IMR-90 (cell line): ENCODE measurements at regions not wholly inside any gene's neighbourhood (a gene's known extent, or its start where the extent isn't known, plus 50 kb on each side); places are given as distances from the start of the nearest gene placed in this dataset.

Experiments
- ATAC-seq: fragments of 200-7000 bp; cut with Tn5 transposase; 2 replicates; pipeline ENCODE4 v1.9.1; 2020; ENCODE audit warnings: low read depth, mild to moderate bottlenecking, moderate library complexity
- BruUV-seq: library from RNA; stranded (reverse); fragments of 400-500 nt; replicated peaks from 2 replicates; lab custom pipeline; 2021; lab: Mats Ljungman, UMichigan
- CTCF ChIA-PET: fragments of 300-600 bp; formaldehyde crosslinking; extraction: SDS; loops from one replicate; lab custom pipeline; 2021; ENCODE audit warnings: antibody characterized with exemption; lab: Yijun Ruan, JAX
- POLR2A ChIA-PET: fragments of 300-600 bp; sonication (Branson Sonifier 250); formaldehyde crosslinking; loops from one replicate; lab custom pipeline; 2022; ENCODE audit warnings: antibody characterized with exemption; ENCODE audit not compliant: unreplicated experiment; lab: Charles Lee
- DNase-seq: peaks from one replicate; pipeline ENCODE4 v3.0.0; 2013
- H2AFZ ChIP-seq: replicated peaks from 2 replicates; pipeline ENCODE3; 2013; ENCODE audit warnings: low read length, mild to moderate bottlenecking; ENCODE audit not compliant: poor library complexity
- H2AK5ac ChIP-seq: 2 replicates; pipeline ENCODE4 v1.6.1; 2013; ENCODE audit warnings: low read depth, low read length, inconsistent platforms
- H2AK9ac ChIP-seq: replicated peaks from 2 replicates; pipeline ENCODE3; 2013; ENCODE audit warnings: mild to moderate bottlenecking, low read depth, low read length, moderate library complexity; ENCODE audit not compliant: poor library complexity
- H2BK120ac ChIP-seq: 2 replicates; pipeline ENCODE4 v1.6.1; 2013; ENCODE audit warnings: low read depth, low read length, inconsistent platforms
- H2BK15ac ChIP-seq: 3 replicates; pipeline ENCODE4 v1.6.1; 2013; ENCODE audit warnings: low read depth, low read length, inconsistent platforms
- H2BK20ac ChIP-seq: 2 replicates; pipeline ENCODE4 v1.6.1; 2013; ENCODE audit warnings: low read depth, mild to moderate bottlenecking, inconsistent platforms, low read length, moderate library complexity
- H2BK5ac ChIP-seq: 2 replicates; pipeline ENCODE4 v1.6.1; 2013; ENCODE audit warnings: mild to moderate bottlenecking, low read depth, low read length, inconsistent platforms; ENCODE audit not compliant: poor library complexity, severe bottlenecking
- H3K14ac ChIP-seq: replicated peaks from 2 replicates; pipeline ENCODE4 v1.6.1; 2013; ENCODE audit warnings: low read depth, low read length, inconsistent platforms
- H3K18ac ChIP-seq: 2 replicates; pipeline ENCODE4 v1.6.1; 2013; ENCODE audit warnings: low read depth, low read length, control low read depth
- H3K23ac ChIP-seq: 2 replicates; pipeline ENCODE4 v1.6.1; 2013; ENCODE audit warnings: low read depth, low read length, inconsistent platforms
- H3K27ac ChIP-seq: 2 replicates; pipeline ENCODE4 v1.5.1; 2013; ENCODE audit warnings: mild to moderate bottlenecking, control low read depth, low read length; ENCODE audit not compliant: insufficient read depth
- H3K27me3 ChIP-seq: 2 replicates; pipeline ENCODE4 v1.6.1; 2013; ENCODE audit warnings: low read length; ENCODE audit not compliant: control insufficient read depth, insufficient read depth
- H3K36me3 ChIP-seq: 2 replicates; pipeline ENCODE4 v1.6.1; 2013; ENCODE audit warnings: low read length, mixed read lengths; ENCODE audit not compliant: control insufficient read depth, insufficient read depth
- H3K4ac ChIP-seq: 2 replicates; pipeline ENCODE4 v1.6.1; 2013; ENCODE audit warnings: low read depth, low read length, inconsistent platforms
- H3K4me1 ChIP-seq: 2 replicates; pipeline ENCODE4 v1.6.1; 2013; ENCODE audit warnings: low read length, mixed read lengths; ENCODE audit not compliant: control insufficient read depth, insufficient read depth
- H3K4me2 ChIP-seq: 2 replicates; pipeline ENCODE4 v1.6.1; 2013; ENCODE audit warnings: low read depth, mild to moderate bottlenecking, control low read depth, low read length, moderate library complexity
- H3K4me3 ChIP-seq: 2 replicates; pipeline ENCODE4 v1.5.1; 2013; ENCODE audit warnings: low read depth, mild to moderate bottlenecking, control low read depth, low read length, moderate library complexity; ENCODE audit not compliant: insufficient read depth
- H3K56ac ChIP-seq: 2 replicates; pipeline ENCODE4 v1.6.1; 2013; ENCODE audit warnings: low read length, inconsistent platforms; ENCODE audit not compliant: insufficient read depth; ENCODE audit errors: extremely low read depth
- H3K79me1 ChIP-seq, 2 experiments: 2 replicates each; pipeline ENCODE4 v1.6.1; 2013; ENCODE audit warnings: low read length in 2 of 2, inconsistent platforms in 1 of 2, low read depth in 1 of 2
- H3K9ac ChIP-seq: 2 replicates; pipeline ENCODE4 v1.6.1; 2013; ENCODE audit warnings: low read depth, low read length, control low read depth
- H3K9me1 ChIP-seq: 2 replicates; pipeline ENCODE4 v1.6.1; 2013; ENCODE audit warnings: low read length, inconsistent platforms; ENCODE audit not compliant: insufficient read depth
- H3K9me3 ChIP-seq: 2 replicates; pipeline ENCODE4 v1.6.1; 2013; ENCODE audit warnings: low read length; ENCODE audit not compliant: control insufficient read depth, insufficient read depth
- H4K20me1 ChIP-seq: 2 replicates; pipeline ENCODE4 v1.6.1; 2013; ENCODE audit warnings: low read length, inconsistent platforms; ENCODE audit not compliant: insufficient read depth
- H4K5ac ChIP-seq: 2 replicates; pipeline ENCODE4 v1.6.1; 2013; ENCODE audit warnings: mild to moderate bottlenecking, low read depth, low read length, control low read depth
- H4K8ac ChIP-seq, 2 experiments: 2 replicates each; pipeline ENCODE4 v1.6.1; 2013; ENCODE audit warnings: low read depth in 2 of 2, low read length in 2 of 2, control low read depth in 1 of 2, inconsistent platforms in 1 of 2
- H4K91ac ChIP-seq: 2 replicates; pipeline ENCODE4 v1.6.1; 2013; ENCODE audit warnings: low read depth, low read length, inconsistent platforms; ENCODE audit not compliant: insufficient read depth
- CEBPB ChIP-seq: IDR thresholded peaks from 2 replicates; pipeline ENCODE4 v1.6.1; 2012; ENCODE audit warnings: low read depth, low read length, improper control_type of control experiment
- CHD1 ChIP-seq: IDR thresholded peaks from 2 replicates; pipeline ENCODE4 v1.6.1; 2012; ENCODE audit warnings: low read depth, low read length, improper control_type of control experiment
- FOS ChIP-seq: fragments of 150-350 bp; IDR thresholded peaks from 2 replicates; pipeline ENCODE4 v1.6.1; 2016; ENCODE audit warnings: low read depth, low read length
- MAZ ChIP-seq: IDR thresholded peaks from 2 replicates; pipeline ENCODE4 v1.6.1; 2012; ENCODE audit warnings: low read depth, mild to moderate bottlenecking, low read length, improper control_type of control experiment, moderate library complexity, borderline replicate concordance
- MXI1 ChIP-seq: IDR thresholded peaks from 2 replicates; pipeline ENCODE4 v1.6.1; 2012; ENCODE audit warnings: low read depth, mild to moderate bottlenecking, low read length, moderate library complexity, borderline replicate concordance
- NFE2L2 ChIP-seq: fragments of 150-350 bp; IDR thresholded peaks from 2 replicates; pipeline ENCODE4 v1.6.1; 2016; ENCODE audit warnings: low read depth, mild to moderate bottlenecking, low read length
- POLR2A ChIP-seq: IDR thresholded peaks from 2 replicates; pipeline ENCODE4 v1.6.1; 2012; ENCODE audit warnings: mild to moderate bottlenecking, low read depth, low read length
- RAD21 ChIP-seq: IDR thresholded peaks from 2 replicates; pipeline ENCODE4 v1.6.1; 2012; ENCODE audit warnings: low read length, improper control_type of control experiment
- RCOR1 ChIP-seq: IDR thresholded peaks from 2 replicates; pipeline ENCODE4 v1.6.1; 2012; ENCODE audit warnings: mild to moderate bottlenecking, low read length, improper control_type of control experiment; ENCODE audit not compliant: insufficient replicate concordance
- RFX5 ChIP-seq: IDR thresholded peaks from 2 replicates; pipeline ENCODE4 v1.8.0; 2012; ENCODE audit warnings: low read depth, mild to moderate bottlenecking, low read length, moderate library complexity
- SMC3 ChIP-seq: fragments of 150-350 bp; IDR thresholded peaks from 2 replicates; pipeline ENCODE4 v1.6.1; 2016; ENCODE audit warnings: low read depth, mild to moderate bottlenecking, antibody characterized with exemption, low read length, moderate library complexity
- USF2 ChIP-seq: fragments of 150-350 bp; IDR thresholded peaks from 2 replicates; pipeline ENCODE4 v1.6.1; 2017; ENCODE audit warnings: mild to moderate bottlenecking, antibody characterized with exemption, low read length, low read depth
- WGBS, 2 experiments: methylation state at CpG; one replicate each; pipeline versions ENCODE4 v1.1.5 to v1.1.7; 2013; ENCODE audit warnings: missing lambda C conversion rate in 2 of 2; ENCODE audit not compliant: insufficient read length in 1 of 2; ENCODE audit errors: extremely low coverage in 2 of 2; 5-methylcytosine and 5-hydroxymethylcytosine counted together
- dilution Hi-C: fragments of 300-500 bp; cut with HindIII; formaldehyde crosslinking; loops from one replicate; pipeline ENCODE4 v1.14.3; 2018; ENCODE audit warnings: low sequenced_read_pairs; ENCODE audit not compliant: unreplicated experiment
- in situ Hi-C: fragments of 300-500 bp; cut with MboI; formaldehyde crosslinking; loops from 3 replicates; pipeline ENCODE4 v1.14.3; 2019; ENCODE audit warnings: low sequenced_read_pairs, inconsistent platforms, mixed read lengths
- intact Hi-C: fragments of 100-400 bp; cut with micrococcal nuclease; formaldehyde crosslinking; loops from 2 replicates; pipeline ENCODE4 v1.10.0; 2022
- TF ChIP-seq, protein P1 (sequence below): fragments of 150-350 bp; IDR thresholded peaks from 2 replicates; pipeline ENCODE4 v1.6.1; 2016; ENCODE audit warnings: low read depth, mild to moderate bottlenecking, low read length, moderate library complexity, borderline replicate concordance
- TF ChIP-seq, protein P2 (sequence below): conservative IDR thresholded peaks from 2 replicates; pipeline ENCODE4 v1.5.1; 2012; ENCODE audit warnings: mild to moderate bottlenecking, low read depth, low read length, improper control_type of control experiment

DNA sequence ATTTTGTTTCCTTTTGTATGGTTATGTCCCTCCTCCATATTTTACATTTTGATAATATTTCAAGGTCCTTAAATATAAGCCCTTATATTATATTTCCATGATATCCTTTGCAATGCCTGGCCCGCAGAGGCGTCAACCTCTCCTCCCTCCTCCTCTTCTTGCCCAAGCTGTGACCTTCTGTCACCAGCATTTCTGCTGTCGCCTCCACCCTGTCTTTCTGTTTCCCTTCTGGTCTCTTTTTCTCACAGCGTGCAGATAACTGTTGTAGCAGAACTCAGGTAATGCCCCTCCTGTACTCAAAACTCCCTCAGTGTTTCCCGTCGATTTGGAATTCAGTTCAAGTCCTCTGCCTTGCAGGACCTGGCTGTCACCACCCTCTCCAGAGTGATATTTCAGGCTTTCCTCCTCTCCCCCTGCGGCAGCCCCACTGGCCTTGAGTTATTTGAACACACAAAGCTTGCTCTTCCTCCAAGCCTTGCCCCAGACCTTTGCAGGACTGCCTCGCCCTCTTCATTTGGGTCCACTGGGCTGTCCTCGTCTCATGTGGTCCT is 709.3 kb downstream of the DCDC2C start:
- in situ Hi-C loops: no loop called here
- no peak for ATAC-seq
- CTCF ChIA-PET: no interaction called here

More for the DNA sequence above, 709.3 kb downstream of the DCDC2C start:
- no peak overlapping the region for H2AK9ac ChIP-seq
- H2BK20ac ChIP-seq: no peak overlapping the region
- H3K18ac ChIP-seq: no peak overlapping the region
- TF ChIP-seq SMC3 (no peak), MXI1 (no peak), CEBPB (no peak), POLR2A (no peak), RAD21 (no peak), USF2 (no peak), RFX5 (no peak), FOS (no peak), RCOR1 (no peak), MAZ (no peak), CHD1 (no peak), NFE2L2 (no peak)
- TF ChIP-seq, protein P1, sequence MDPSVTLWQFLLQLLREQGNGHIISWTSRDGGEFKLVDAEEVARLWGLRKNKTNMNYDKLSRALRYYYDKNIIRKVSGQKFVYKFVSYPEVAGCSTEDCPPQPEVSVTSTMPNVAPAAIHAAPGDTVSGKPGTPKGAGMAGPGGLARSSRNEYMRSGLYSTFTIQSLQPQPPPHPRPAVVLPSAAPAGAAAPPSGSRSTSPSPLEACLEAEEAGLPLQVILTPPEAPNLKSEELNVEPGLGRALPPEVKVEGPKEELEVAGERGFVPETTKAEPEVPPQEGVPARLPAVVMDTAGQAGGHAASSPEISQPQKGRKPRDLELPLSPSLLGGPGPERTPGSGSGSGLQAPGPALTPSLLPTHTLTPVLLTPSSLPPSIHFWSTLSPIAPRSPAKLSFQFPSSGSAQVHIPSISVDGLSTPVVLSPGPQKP: no peak
- TF ChIP-seq, protein P2, sequence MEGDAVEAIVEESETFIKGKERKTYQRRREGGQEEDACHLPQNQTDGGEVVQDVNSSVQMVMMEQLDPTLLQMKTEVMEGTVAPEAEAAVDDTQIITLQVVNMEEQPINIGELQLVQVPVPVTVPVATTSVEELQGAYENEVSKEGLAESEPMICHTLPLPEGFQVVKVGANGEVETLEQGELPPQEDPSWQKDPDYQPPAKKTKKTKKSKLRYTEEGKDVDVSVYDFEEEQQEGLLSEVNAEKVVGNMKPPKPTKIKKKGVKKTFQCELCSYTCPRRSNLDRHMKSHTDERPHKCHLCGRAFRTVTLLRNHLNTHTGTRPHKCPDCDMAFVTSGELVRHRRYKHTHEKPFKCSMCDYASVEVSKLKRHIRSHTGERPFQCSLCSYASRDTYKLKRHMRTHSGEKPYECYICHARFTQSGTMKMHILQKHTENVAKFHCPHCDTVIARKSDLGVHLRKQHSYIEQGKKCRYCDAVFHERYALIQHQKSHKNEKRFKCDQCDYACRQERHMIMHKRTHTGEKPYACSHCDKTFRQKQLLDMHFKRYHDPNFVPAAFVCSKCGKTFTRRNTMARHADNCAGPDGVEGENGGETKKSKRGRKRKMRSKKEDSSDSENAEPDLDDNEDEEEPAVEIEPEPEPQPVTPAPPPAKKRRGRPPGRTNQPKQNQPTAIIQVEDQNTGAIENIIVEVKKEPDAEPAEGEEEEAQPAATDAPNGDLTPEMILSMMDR: no peak
- H2BK120ac ChIP-seq: no peak overlapping the region
- DNase-seq: no peak
- H3K4ac ChIP-seq: no peak overlapping the region
- H3K79me1 ChIP-seq: no peaks in the 10 kb centered on the region
- no peak overlapping the region for H2AK5ac ChIP-seq
- no peaks in the 10 kb centered on the region for H3K27me3 ChIP-seq
- H3K4me2 ChIP-seq: no peak overlapping the region
- H2AFZ ChIP-seq: no peak overlapping the region
- BruUV-seq: no TSS peak
- no peak overlapping the region for H3K4me3 ChIP-seq
- H4K8ac ChIP-seq: no peak overlapping the region
- H3K9me1 ChIP-seq: no peaks in the 10 kb centered on the region
- H2BK15ac ChIP-seq: no peak overlapping the region
- no peaks in the 10 kb centered on the region for H3K4me1 ChIP-seq
- H3K36me3 ChIP-seq: no peaks in the 10 kb centered on the region
- intact Hi-C loops: no loop called here
- H3K9ac ChIP-seq: no peak overlapping the region
- POLR2A ChIA-PET: no interaction called here
- H3K9me3 ChIP-seq: peaks cover 12% of the 10 kb centered on the region
- no peak overlapping the region for H3K23ac ChIP-seq
- no peak overlapping the region for H3K14ac ChIP-seq
- no peak overlapping the region for H3K56ac ChIP-seq
- H4K91ac ChIP-seq: no peak overlapping the region
- H3K27ac ChIP-seq: no peak overlapping the region
- dilution Hi-C loops: no loop called here
- WGBS, 2 experiments: 18% methylated on average over 7 of the region's 9 CpGs; no CpG with 5 or more reads in 1 of the 2 experiments
- no peak overlapping the region for H4K5ac ChIP-seq
- no peaks in the 10 kb centered on the region for H4K20me1 ChIP-seq
- no peak overlapping the region for H2BK5ac ChIP-seq
